GM12878 (cell line): ENCODE measurements at regions not wholly inside any gene's neighbourhood (a gene's known extent, or its start where the extent isn't known, plus 50 kb on each side); places are given as distances from the start of the nearest gene placed in this dataset.

Experiments
- ATAC-seq: fragments of 200-7000 bp; cut with Tn5 transposase; 3 replicates; pipeline ENCODE4 v1.9.1; 2020; ENCODE audit warnings: mild to moderate bottlenecking, moderate library complexity
- BruUV-seq: library from RNA; stranded (reverse); fragments of 400-500 nt; replicated peaks from 2 replicates; lab custom pipeline; 2021; lab: Mats Ljungman, UMichigan
- CTCF ChIA-PET: fragments of 300-600 bp; sonication (Branson Sonifier 250); formaldehyde crosslinking; extraction: SDS; loops from one replicate; lab custom pipeline; 2021; ENCODE audit warnings: inconsistent platforms; lab: Yijun Ruan, JAX
- POLR2A ChIA-PET: fragments of 350-600 bp; formaldehyde crosslinking; extraction: SDS; loops from one replicate; lab custom pipeline; 2021; ENCODE audit warnings: inconsistent platforms; lab: Charles Lee
- RAD21 ChIA-PET: fragments of 300-600 bp; sonication (Branson Sonifier 250); formaldehyde crosslinking; loops from one replicate; lab custom pipeline; 2023; ENCODE audit warnings: antibody characterized with exemption; ENCODE audit not compliant: unreplicated experiment; lab: Charles Lee
- SMC1A ChIA-PET: fragments of 300-600 bp; sonication (Branson Sonifier 250); formaldehyde crosslinking; loops from one replicate; lab custom pipeline; 2023; ENCODE audit not compliant: unreplicated experiment, uncharacterized antibody; lab: Charles Lee
- DNase-seq: peaks from one replicate; pipeline ENCODE4 v3.0.0-alpha.2; 2011; ENCODE audit warnings: low read depth, low spot score
- FAIRE-seq: peaks from 3 replicates; lab custom pipeline; 2011; peaks lifted over from hg19 to GRCh38; lab: Jason Lieb, UNC
- H2AFZ ChIP-seq: 2 replicates; pipeline ENCODE4 v1.6.0; 2011; ENCODE audit warnings: low read depth, low read length, control low read depth; ENCODE audit not compliant: control insufficient read depth
- H3K27ac ChIP-seq: 2 replicates; pipeline ENCODE4 v1.5.1; 2011; ENCODE audit warnings: control low read depth; ENCODE audit not compliant: control insufficient read depth, insufficient read depth
- H3K27me3 ChIP-seq, 2 experiments: replicated peaks in 1 of 2; 2 replicates each; pipeline versions ENCODE4 v1.6.0 to v1.6.1; 2011; ENCODE audit warnings: low read length in 1 of 2; ENCODE audit not compliant: control insufficient read depth in 2 of 2, insufficient read depth in 2 of 2
- H3K36me3 ChIP-seq, 2 experiments: 2 replicates each; pipeline ENCODE4 v1.5.1; 2011; ENCODE audit warnings: low read length in 1 of 2; ENCODE audit not compliant: control insufficient read depth in 2 of 2, insufficient read depth in 2 of 2
- H3K4me1 ChIP-seq: 2 replicates; pipeline ENCODE4 v1.6.1; 2011; ENCODE audit warnings: mild to moderate bottlenecking, low read length, moderate library complexity, mixed read lengths; ENCODE audit not compliant: control insufficient read depth, insufficient read depth
- H3K4me2 ChIP-seq: 2 replicates; pipeline ENCODE4 v1.6.0; 2011; ENCODE audit warnings: control low read depth; ENCODE audit not compliant: control insufficient read depth, insufficient read depth
- H3K4me3 ChIP-seq: fragments of 200-600 bp; sonication (generic); 2 replicates; pipeline ENCODE4 v1.5.1; 2016
- H3K79me2 ChIP-seq: 2 replicates; pipeline ENCODE4 v1.6.0; 2011; ENCODE audit warnings: low read length; ENCODE audit not compliant: control insufficient read depth, insufficient read depth
- H3K9ac ChIP-seq: 2 replicates; pipeline ENCODE4 v1.8.0; 2011; ENCODE audit warnings: low read length, control low read depth, mixed read lengths; ENCODE audit not compliant: control insufficient read depth, insufficient read depth
- H3K9me3 ChIP-seq: replicated peaks from 3 replicates; pipeline ENCODE4 v1.5.1; 2011; ENCODE audit warnings: mild to moderate bottlenecking, low read length; ENCODE audit not compliant: control insufficient read depth, insufficient read depth
- H4K20me1 ChIP-seq: 2 replicates; pipeline ENCODE4 v1.6.0; 2011; ENCODE audit not compliant: control insufficient read depth, insufficient read depth
- CBX3 ChIP-seq: fragments of 200-600 bp; sonication (generic); IDR thresholded peaks from 2 replicates; pipeline ENCODE4 v1.6.1; 2016; ENCODE audit warnings: low read depth, borderline replicate concordance
- CTCF ChIP-seq, 3 experiments: IDR thresholded peaks in 2 of 3; conservative IDR thresholded peaks in 1 of 3; 2 replicates each; pipeline ENCODE4 v1.5.1; 2011; ENCODE audit warnings: low read depth in 3 of 3, low read length in 3 of 3, mild to moderate bottlenecking in 3 of 3, control low read depth in 2 of 3, moderate library complexity in 2 of 3, inconsistent platforms in 1 of 3, mixed read lengths in 1 of 3; ENCODE audit not compliant: control insufficient read depth in 2 of 3, insufficient read depth in 1 of 3; ENCODE audit errors: extremely low read depth in 1 of 3
- GABPA ChIP-seq: IDR thresholded peaks from 2 replicates; pipeline ENCODE4 v1.6.1; 2014; ENCODE audit warnings: antibody characterized with exemption, low read depth, mild to moderate bottlenecking, inconsistent platforms
- MEF2A ChIP-seq: IDR thresholded peaks from 2 replicates; pipeline ENCODE4 v1.6.1; 2011; ENCODE audit warnings: low read depth, mild to moderate bottlenecking, low read length, moderate library complexity; ENCODE audit not compliant: insufficient read depth
- MXI1 ChIP-seq: fragments of 150-350 bp; IDR thresholded peaks from 2 replicates; pipeline ENCODE4 v1.6.1; 2011; ENCODE audit warnings: low read depth, mild to moderate bottlenecking, inconsistent platforms, low read length, improper control_type of control experiment
- NFXL1 ChIP-seq: fragments of 450-650 bp; IDR thresholded peaks from 2 replicates; pipeline ENCODE4 v1.6.1; 2017; ENCODE audit warnings: antibody characterized with exemption, mild to moderate bottlenecking, borderline replicate concordance
- NR2C1 ChIP-seq: fragments of 450-650 bp; IDR thresholded peaks from 2 replicates; pipeline ENCODE4 v1.6.1; 2017; ENCODE audit warnings: antibody characterized with exemption, mild to moderate bottlenecking, moderate library complexity
- STAT1 ChIP-seq: fragments of 450-650 bp; conservative IDR thresholded peaks from 2 replicates; pipeline ENCODE4 v1.6.1; 2014; ENCODE audit warnings: antibody characterized with exemption, mild to moderate bottlenecking
- SUPT20H ChIP-seq: IDR thresholded peaks from 2 replicates; pipeline ENCODE4 v1.6.1; 2011; ENCODE audit warnings: low read depth, mild to moderate bottlenecking, low read length, moderate library complexity, borderline replicate concordance; ENCODE audit not compliant: control insufficient read depth
- TBL1XR1 ChIP-seq: IDR thresholded peaks from 2 replicates; pipeline ENCODE4 v1.6.1; 2012; ENCODE audit warnings: low read depth, low read length, improper control_type of control experiment
- YBX1 ChIP-seq: fragments of 450-650 bp; IDR thresholded peaks from 2 replicates; pipeline ENCODE4 v1.6.1; 2016; ENCODE audit warnings: antibody characterized with exemption
- ZNF24 ChIP-seq: fragments of 450-650 bp; IDR thresholded peaks from 2 replicates; pipeline ENCODE4 v1.6.1; 2017; ENCODE audit warnings: antibody characterized with exemption, mild to moderate bottlenecking
- ZNF592 ChIP-seq: fragments of 450-650 bp; IDR thresholded peaks from 2 replicates; pipeline ENCODE4 v1.6.1; 2017; ENCODE audit warnings: mild to moderate bottlenecking, moderate library complexity
- ZNF622 ChIP-seq: fragments of 450-650 bp; IDR thresholded peaks from 2 replicates; pipeline ENCODE4 v1.6.1; 2017; ENCODE audit warnings: mild to moderate bottlenecking, inconsistent platforms
- WGBS: methylation state at CpG from one replicate; pipeline ENCODE4 v1.1.6; 2016; ENCODE audit warnings: low lambda C conversion rate; ENCODE audit not compliant: insufficient replicate concordance, insufficient coverage; ENCODE audit errors: missing lambda C conversion rate; 5-methylcytosine and 5-hydroxymethylcytosine counted together
- in situ Hi-C: fragments of 300-500 bp; cut with MboI; formaldehyde crosslinking; loops from 9 replicates; pipeline ENCODE4 v1.14.3; 2018; ENCODE audit warnings: mixed read lengths
- intact Hi-C: fragments of 100-400 bp; cut with micrococcal nuclease; formaldehyde crosslinking; loops from one replicate; pipeline ENCODE4 v1.14.2; 2022; ENCODE audit not compliant: unreplicated experiment

- DNase-seq, result no peak
- no peak overlapping the region for H3K9ac ChIP-seq
- TF ChIP-seq NR2C1, result no peak
- no peak for TF ChIP-seq ZNF592
- TF ChIP-seq ZNF24, result no peak
- no peak for TF ChIP-seq ZNF622
- TF ChIP-seq YBX1, result no peak
- no peak for TF ChIP-seq NFXL1
- no peak for TF ChIP-seq MEF2A
- no peak for TF ChIP-seq SUPT20H
- TF ChIP-seq CTCF (IDR thresholded peaks at IDR 0.05 in 2 of 3, conservative IDR thresholded peaks at IDR 0.05 in 1 of 3; ENCODE audit: control insufficient read depth in 2 of 3, extremely low read depth in 1 of 3, insufficient read depth in 1 of 3, low read depth in 3 of 3, low read length in 3 of 3), result no peak
- no peak for TF ChIP-seq TBL1XR1
- TF ChIP-seq MXI1, result no peak
- TF ChIP-seq GABPA, result no peak
- TF ChIP-seq CBX3, result no peak
- TF ChIP-seq STAT1, result no peak
- TF ChIP-seq, all 136 proteins: peak for 0
- FAIRE-seq (no peak), ATAC-seq (no peak)
- Histone ChIP-seq H2AFZ (no peak overlapping the region), H3K4me1 (no peaks in the 10 kb centered on the region), H3K36me3 (no peaks in the 10 kb centered on the region), H3K27me3 (peaks cover 0 to 2% of the 10 kb centered on the region in 2 experiments; a peak in 3 of 4 replicates), H3K4me3 (no peak overlapping the region), H3K9me3 (no peaks in the 10 kb centered on the region), H3K79me2 (no peaks in the 10 kb centered on the region), H4K20me1 (no peaks in the 10 kb centered on the region), H3K27ac (no peak overlapping the region), H3K4me2 (peak overlapping the region; percentile 47)
- POLR2A ChIA-PET, result no interaction called here
- RAD21 ChIA-PET, result no interaction called here
- SMC1A ChIA-PET, result interaction anchor here (0.6 kb wide), 1 partner anchor 21 kb away, joined by 3 read pairs; no protein-coding TSS in a partner anchor
- 37% methylated on average over 13 of the region's 13 CpGs for WGBS
- in situ Hi-C loops (no loop called here), intact Hi-C loops (no loop called here)
- no TSS peak for BruUV-seq
- CTCF ChIA-PET, result interaction anchor here (1.3 kb wide), 1 partner anchor 13 kb away, joined by 3 read pairs; no protein-coding TSS in a partner anchor
These were observed 132.1 kb downstream of the KLF6 start for GRCh38 chr10:3652886-3653285.
